ENCODE measurements at regions not wholly inside any gene's neighbourhood (a gene's known extent, or its start where the extent isn't known, plus 50 kb on each side); places are given as distances from the start of the nearest gene placed in this dataset.

DNA sequence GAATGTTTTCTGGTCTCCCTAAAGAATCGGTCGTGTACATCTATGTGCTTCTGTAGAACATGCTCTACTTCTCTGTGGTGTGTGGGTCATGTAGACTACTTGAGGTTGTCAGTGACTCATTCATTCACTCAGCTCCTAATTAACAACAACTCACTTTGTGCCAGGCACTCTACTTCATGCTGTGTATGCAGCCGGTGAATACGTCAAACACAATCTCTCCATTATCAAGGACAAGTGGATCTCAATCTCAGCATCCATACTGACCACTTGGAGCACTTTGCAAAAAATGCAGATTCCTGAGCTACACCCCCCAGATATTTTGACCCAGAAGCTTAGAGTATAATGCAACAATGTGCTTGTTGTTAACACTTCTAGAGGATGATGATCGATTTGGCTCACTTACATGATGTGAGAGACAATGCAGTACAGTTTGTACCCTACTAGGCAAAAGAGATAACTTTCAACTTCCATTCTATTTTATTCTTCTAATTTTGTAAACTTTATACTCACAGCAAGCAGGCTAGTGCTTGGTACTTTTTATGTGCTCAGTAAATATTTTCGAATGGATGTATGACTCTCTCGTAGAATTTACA, 508.6 kb upstream of the ADAMTS5 start:
- TF ChIP-seq, protein P1, sequence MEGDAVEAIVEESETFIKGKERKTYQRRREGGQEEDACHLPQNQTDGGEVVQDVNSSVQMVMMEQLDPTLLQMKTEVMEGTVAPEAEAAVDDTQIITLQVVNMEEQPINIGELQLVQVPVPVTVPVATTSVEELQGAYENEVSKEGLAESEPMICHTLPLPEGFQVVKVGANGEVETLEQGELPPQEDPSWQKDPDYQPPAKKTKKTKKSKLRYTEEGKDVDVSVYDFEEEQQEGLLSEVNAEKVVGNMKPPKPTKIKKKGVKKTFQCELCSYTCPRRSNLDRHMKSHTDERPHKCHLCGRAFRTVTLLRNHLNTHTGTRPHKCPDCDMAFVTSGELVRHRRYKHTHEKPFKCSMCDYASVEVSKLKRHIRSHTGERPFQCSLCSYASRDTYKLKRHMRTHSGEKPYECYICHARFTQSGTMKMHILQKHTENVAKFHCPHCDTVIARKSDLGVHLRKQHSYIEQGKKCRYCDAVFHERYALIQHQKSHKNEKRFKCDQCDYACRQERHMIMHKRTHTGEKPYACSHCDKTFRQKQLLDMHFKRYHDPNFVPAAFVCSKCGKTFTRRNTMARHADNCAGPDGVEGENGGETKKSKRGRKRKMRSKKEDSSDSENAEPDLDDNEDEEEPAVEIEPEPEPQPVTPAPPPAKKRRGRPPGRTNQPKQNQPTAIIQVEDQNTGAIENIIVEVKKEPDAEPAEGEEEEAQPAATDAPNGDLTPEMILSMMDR (conservative IDR thresholded peaks at IDR 0.05; ENCODE audit: low read length) = no peak
- no peak for TF ChIP-seq EZH2phosphoT487 (IDR thresholded peaks at IDR 0.05; ENCODE audit: borderline replicate concordance)

Data from Loucy (cell line).